LNCAP (cell line): ENCODE measurements at regions not wholly inside any gene's neighbourhood (a gene's known extent, or its start where the extent isn't known, plus 50 kb on each side); places are given as distances from the start of the nearest gene placed in this dataset.

Experiments
- TF ChIP-seq, protein P1 (sequence below): fragments of 450-650 bp; IDR thresholded peaks from 2 replicates; pipeline ENCODE4 v1.5.1; 2017; ENCODE audit warnings: mild to moderate bottlenecking

DNA sequence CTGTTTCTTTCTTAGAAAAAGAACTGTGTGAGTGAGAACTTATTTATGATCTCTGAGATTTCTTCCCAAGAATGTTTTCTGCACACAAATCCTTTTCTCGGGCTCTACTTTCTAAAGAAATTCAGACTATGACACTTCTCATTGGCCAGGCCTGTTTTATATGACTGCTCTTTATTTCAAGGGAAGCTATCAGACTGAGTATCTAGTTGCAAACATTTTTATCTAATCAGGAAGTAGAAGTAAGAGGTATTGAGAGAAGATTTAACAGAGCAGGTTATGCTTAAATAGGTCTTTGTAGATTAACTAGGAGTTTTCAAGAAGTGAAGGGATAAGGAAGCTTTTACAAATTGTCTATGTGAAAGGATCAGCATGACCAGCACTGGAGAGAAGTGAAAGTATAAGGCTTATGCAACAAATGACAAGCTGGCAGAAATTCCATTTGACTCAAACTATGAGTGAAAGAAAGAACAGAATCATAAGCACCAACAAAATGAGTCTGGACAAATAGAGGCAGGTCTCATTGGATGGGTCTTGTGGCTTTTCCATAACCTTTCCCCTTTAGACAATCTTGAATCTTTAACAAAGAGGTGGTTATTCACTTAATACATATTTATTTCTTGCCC, 71.9 kb upstream of the CHL1 start:
- TF ChIP-seq, protein P1, sequence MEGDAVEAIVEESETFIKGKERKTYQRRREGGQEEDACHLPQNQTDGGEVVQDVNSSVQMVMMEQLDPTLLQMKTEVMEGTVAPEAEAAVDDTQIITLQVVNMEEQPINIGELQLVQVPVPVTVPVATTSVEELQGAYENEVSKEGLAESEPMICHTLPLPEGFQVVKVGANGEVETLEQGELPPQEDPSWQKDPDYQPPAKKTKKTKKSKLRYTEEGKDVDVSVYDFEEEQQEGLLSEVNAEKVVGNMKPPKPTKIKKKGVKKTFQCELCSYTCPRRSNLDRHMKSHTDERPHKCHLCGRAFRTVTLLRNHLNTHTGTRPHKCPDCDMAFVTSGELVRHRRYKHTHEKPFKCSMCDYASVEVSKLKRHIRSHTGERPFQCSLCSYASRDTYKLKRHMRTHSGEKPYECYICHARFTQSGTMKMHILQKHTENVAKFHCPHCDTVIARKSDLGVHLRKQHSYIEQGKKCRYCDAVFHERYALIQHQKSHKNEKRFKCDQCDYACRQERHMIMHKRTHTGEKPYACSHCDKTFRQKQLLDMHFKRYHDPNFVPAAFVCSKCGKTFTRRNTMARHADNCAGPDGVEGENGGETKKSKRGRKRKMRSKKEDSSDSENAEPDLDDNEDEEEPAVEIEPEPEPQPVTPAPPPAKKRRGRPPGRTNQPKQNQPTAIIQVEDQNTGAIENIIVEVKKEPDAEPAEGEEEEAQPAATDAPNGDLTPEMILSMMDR: no peak

DNA sequence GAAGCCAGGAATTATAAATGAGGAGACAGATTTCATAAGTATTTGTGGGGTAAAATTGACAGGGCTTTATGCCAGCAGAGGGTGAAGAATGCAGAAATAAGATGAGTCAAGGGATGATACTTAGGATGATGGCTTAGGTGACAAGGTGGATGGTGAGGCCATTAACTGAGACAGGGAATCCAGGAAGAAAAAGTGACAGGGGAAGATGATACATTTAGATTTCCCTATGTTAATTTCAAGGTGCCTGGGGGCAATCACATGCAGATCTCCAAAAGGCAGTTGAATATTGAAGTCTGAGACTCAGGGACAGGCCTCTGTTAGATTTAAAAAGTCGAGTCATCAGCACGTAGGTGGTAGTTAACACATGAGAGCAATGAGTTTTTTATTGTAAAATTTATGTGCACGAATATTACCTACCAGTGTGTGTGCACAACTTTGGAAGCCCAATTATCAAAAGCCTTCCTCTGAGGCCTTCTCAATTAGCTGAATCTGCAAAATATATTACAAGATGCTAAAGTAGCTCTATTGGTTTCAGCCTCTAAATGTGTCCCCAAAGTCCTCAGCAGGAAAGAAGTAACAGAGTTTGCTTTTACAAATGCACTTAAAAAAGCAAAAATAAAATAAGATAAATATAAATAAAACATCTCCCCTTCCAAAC, 67.9 kb upstream of the CHL1 start:
- TF ChIP-seq, protein P1: no peak

DNA sequence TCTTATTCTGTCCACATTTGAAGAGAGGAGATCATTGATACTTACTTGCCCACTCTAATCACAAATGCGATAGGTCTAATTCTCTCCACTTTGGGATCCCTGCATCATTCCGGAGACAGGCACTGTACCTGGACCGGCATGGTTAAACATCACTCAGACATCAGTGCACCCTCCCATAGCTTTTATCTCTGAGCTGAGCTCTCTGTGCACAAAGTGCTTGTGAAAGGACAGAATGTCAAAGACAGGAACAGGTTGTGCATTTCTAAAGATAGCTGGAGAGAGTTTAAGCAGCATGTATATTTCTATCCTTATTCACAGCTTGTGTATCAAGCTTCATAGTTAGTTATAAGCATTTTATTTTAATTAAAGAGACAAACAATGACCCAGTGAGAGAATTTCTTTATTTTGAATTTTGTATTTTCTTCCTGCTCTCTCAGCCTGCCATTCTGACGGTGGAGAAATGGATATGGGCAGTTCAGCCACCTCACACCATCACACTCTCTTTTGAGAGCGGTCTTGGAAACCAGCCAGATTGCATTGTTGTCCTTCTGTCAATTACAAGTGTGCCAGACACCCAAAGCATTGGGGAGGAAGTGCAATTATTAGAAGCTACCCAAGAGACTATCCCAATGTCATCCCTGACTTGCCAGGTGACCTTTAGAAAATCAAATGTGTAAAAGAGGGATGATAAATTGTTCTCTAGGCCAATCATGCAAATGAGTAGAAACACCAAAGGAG, 65.2 kb upstream of the CHL1 start:
- TF ChIP-seq, protein P1: no peak

DNA sequence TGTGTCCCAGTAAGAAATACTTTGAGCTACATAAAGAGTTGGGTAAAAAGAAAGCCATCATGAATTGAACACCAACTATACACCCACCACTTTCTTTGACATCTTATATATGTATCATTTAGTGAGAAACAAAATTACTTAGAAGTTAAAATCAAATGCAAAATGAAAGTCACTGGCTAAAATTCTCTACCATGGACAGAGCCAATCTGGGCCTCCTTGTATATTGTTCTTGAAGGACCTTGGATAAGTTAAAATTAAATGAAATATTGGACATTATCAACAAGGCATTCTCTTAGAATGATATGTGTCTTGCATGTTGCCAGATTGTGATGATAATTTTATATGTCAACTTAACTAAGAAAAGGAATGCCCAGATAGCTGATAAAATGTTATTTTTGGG, 64.2 kb upstream of the CHL1 start:
- TF ChIP-seq, protein P1: no peak

DNA sequence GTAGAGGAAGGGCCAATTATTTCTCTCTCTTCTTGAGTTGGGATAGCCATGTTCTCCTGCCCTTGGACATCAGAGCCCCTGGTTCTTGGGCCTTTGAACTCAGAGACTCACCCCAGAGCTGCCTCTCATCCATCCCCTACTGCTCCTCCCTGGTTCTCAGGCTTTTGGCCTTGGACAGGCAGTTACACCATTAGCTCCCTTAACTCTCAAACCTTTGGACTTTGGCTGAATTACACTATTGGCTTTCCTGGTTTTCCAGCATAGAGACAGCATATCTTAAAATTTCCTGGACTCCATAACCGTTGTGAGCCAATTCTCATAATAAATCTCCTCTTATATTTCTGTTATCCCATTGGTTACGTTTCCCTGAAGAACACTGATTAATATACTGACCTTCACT, 63.7 kb upstream of the CHL1 start:
- TF ChIP-seq, protein P1: no peak

DNA sequence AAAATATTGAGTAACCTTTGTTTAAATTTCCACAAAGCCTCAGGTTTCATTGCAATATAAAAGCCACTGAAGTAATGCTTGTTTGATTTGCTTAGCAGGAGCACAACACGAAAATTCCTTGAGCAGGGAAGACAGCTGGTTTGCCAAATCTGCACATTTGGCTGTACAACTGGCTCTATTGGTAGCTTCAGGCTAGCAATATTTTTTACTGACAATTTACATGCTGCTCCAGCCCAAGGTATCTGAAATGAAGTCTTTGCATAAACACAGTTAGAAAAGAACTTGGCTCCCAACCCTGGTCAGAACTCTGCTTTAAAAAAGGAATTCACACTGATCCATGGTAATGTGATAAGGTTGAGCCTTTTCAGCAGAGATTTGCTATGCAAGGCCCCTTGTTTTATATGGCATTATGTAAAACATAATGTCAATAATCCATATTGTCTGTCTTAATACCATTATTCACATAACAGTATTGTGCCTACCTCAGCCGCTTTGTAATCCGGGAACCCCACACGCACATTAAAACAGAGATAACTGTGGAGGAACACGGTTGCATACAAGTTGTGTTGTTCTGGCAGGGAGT, 55.7 kb upstream of the CHL1 start:
- TF ChIP-seq, protein P1: no peak
